Skeletal muscle cell (primary cell): ENCODE measurements at regions not wholly inside any gene's neighbourhood (a gene's known extent, or its start where the extent isn't known, plus 50 kb on each side); places are given as distances from the start of the nearest gene placed in this dataset.
"Not testable (repeated sequence)": the region's sequence is repeated elsewhere in the genome, so short reads cannot be mapped to it uniquely, and the experiment has no call there.

Experiments
- DNase-seq: peaks from one replicate; pipeline ENCODE4 v3.0.0-alpha.2; 2010; ENCODE audit warnings: low read depth
- H3K4me3 ChIP-seq: 2 replicates; pipeline ENCODE4 v1.5.1; 2011; ENCODE audit warnings: low read depth, mild to moderate bottlenecking, control low read depth, low read length, moderate library complexity

GRCh38 chr6:94727710-94728109, 849.6 kb upstream of the MANEA start:
- H3K4me3 ChIP-seq, result no peak overlapping the region
- DNase-seq, result no peak

- DNase-seq, result no peak
- no peak overlapping the region for H3K4me3 ChIP-seq
These were observed 855.9 kb upstream of the MANEA start for GRCh38 chr6:94721459-94721858.

- DNase-seq, result no peak
- no peak overlapping the region for H3K4me3 ChIP-seq
These were observed 863.9 kb upstream of the MANEA start for GRCh38 chr6:94713446-94713845.

GRCh38 chr6:94698773-94699172, 878.6 kb upstream of the MANEA start:
- DNase-seq, result no peak
- H3K4me3 ChIP-seq, result no peak overlapping the region

GRCh38 chr6:94687255-94687654, 890.1 kb upstream of the MANEA start:
- not testable (repeated sequence) for H3K4me3 ChIP-seq, DNase-seq

GRCh38 chr6:94683409-94683808, 893.9 kb upstream of the MANEA start:
- H3K4me3 ChIP-seq, result no peak overlapping the region
- no peak for DNase-seq

- H3K4me3 ChIP-seq, result no peak overlapping the region
- DNase-seq, result no peak
These were observed 896.6 kb upstream of the MANEA start for GRCh38 chr6:94680669-94681212.

GRCh38 chr6:94673251-94673650, 904.1 kb upstream of the MANEA start:
- DNase-seq, result no peak
- no peak overlapping the region for H3K4me3 ChIP-seq

- H3K4me3 ChIP-seq, result no peak overlapping the region
- DNase-seq, result no peak
These were observed 907.3 kb upstream of the MANEA start for GRCh38 chr6:94670017-94670416.

GRCh38 chr6:94668876-94669275, 908.5 kb upstream of the MANEA start:
- H3K4me3 ChIP-seq, result no peak overlapping the region
- DNase-seq, result no peak

- no peak overlapping the region for H3K4me3 ChIP-seq
- no peak for DNase-seq
These were observed 918.4 kb upstream of the MANEA start for GRCh38 chr6:94658929-94659328.

GRCh38 chr6:94651239-94651638, 926.1 kb upstream of the MANEA start:
- DNase-seq, result no peak
- H3K4me3 ChIP-seq, result no peak overlapping the region

GRCh38 chr6:94645191-94645590, 932.1 kb upstream of the MANEA start:
- no peak for DNase-seq

GRCh38 chr6:94639564-94639963, 937.8 kb upstream of the MANEA start:
- H3K4me3 ChIP-seq, result no peak overlapping the region
- DNase-seq, result no peak

More at GRCh38 chr6:94645191-94645590, 932.1 kb upstream of the MANEA start:
- no peak overlapping the region for H3K4me3 ChIP-seq

- DNase-seq, result no peak
- H3K4me3 ChIP-seq, result no peak overlapping the region
These were observed 940.5 kb upstream of the MANEA start for GRCh38 chr6:94636780-94637385.

- DNase-seq, result no peak
- no peak overlapping the region for H3K4me3 ChIP-seq
These were observed 953.7 kb upstream of the MANEA start for GRCh38 chr6:94623586-94623985.

GRCh38 chr6:94622783-94623182, 954.6 kb upstream of the MANEA start:
- no peak overlapping the region for H3K4me3 ChIP-seq
- no peak for DNase-seq

- DNase-seq, result no peak
- no peak overlapping the region for H3K4me3 ChIP-seq
These were observed 976.7 kb upstream of the MANEA start for GRCh38 chr6:94600636-94601035.

GRCh38 chr6:94597487-94597886, 979.8 kb upstream of the MANEA start:
- no peak overlapping the region for H3K4me3 ChIP-seq
- no peak for DNase-seq

- no peak overlapping the region for H3K4me3 ChIP-seq
- no peak for DNase-seq
These were observed 986.9 kb upstream of the MANEA start for GRCh38 chr6:94590416-94590815.

GRCh38 chr6:94588301-94588700, 989.0 kb upstream of the MANEA start:
- DNase-seq, result no peak
- no peak overlapping the region for H3K4me3 ChIP-seq

- no peak for DNase-seq
- no peak overlapping the region for H3K4me3 ChIP-seq
These were observed 993.1 kb upstream of the MANEA start for GRCh38 chr6:94584211-94584610.
